ENCODE measurements at regions not wholly inside any gene's neighbourhood (a gene's known extent, or its start where the extent isn't known, plus 50 kb on each side); places are given as distances from the start of the nearest gene placed in this dataset.

- Mint-ChIP-seq H3K36me3 (no peaks in the 10 kb centered on the region), H3K4me3 (no peak overlapping the region), H3K27ac (no peak overlapping the region), H3K27me3 (no peaks in the 10 kb centered on the region), H3K4me1 (no peaks in the 10 kb centered on the region), H3K9me3 (peaks cover 0 to 34% (median 7%) of the 10 kb centered on the region in 9 donors)
- POLR2A ChIA-PET = no interaction called here
- ATAC-seq (no peak), DNase-seq (no peak)
Measured at GRCh38 chr2:187150670-187151069, 297.4 kb downstream of the CALCRL start.

DNA sequence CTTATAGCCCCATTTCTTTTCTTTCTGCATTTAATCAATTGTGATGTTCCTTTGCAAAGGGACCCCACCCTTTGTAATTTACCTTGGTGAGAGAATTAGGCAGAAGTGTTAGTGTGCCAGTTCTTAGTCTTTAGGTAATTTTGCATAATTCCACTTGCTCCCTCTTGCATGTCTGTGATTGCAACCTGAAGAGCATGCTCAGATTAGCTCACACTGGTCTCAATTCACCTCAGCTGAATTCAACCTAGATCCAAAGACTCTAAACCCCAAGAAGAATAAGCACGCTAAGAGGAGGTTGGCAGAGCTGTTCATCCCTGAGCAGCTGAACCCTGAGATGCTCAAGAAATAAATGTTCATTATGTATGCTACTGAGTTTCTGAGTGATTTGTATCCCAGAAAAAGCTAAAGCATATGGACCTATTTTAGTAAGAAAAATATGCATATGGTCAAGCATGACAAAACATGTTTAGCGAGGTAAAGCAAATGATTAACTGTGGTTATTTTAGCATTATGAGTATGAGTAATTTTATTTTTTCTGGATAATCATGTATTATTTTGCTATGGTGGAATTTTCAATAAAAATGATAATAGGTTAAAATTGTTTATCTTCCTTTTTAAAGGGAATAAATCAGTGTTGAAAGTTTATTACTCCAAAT lies 299.2 kb upstream of the ZSWIM2 start:
- DNase-seq = no peak
- POLR2A ChIA-PET = no interaction called here
- H3K4me1 Mint-ChIP-seq = no peaks in the 10 kb centered on the region
- no peaks in the 10 kb centered on the region for H3K36me3 Mint-ChIP-seq
- H3K9me3 Mint-ChIP-seq = peaks cover 0 to 26% (median 4%) of the 10 kb centered on the region in 9 donors
- H3K4me3 Mint-ChIP-seq = no peak overlapping the region
- no peak overlapping the region for H3K27ac Mint-ChIP-seq
- H3K27me3 Mint-ChIP-seq = no peaks in the 10 kb centered on the region
- ATAC-seq = no peak

GRCh38 chr2:187143537-187143936 lies 294.6 kb upstream of the ZSWIM2 start:
- POLR2A ChIA-PET = no interaction called here
- DNase-seq (no peak), ATAC-seq (no peak)
- Mint-ChIP-seq H3K4me3 (no peak overlapping the region), H3K4me1 (no peaks in the 10 kb centered on the region), H3K9me3 (peaks cover 0 to 26% (median 4%) of the 10 kb centered on the region in 9 donors), H3K36me3 (no peaks in the 10 kb centered on the region), H3K27me3 (no peaks in the 10 kb centered on the region), H3K27ac (no peak overlapping the region)

- peaks cover 0 to 9% (median 2%) of the 10 kb centered on the region in 9 donors for H3K9me3 Mint-ChIP-seq
- no peak overlapping the region for H3K27ac Mint-ChIP-seq
- no peak for ATAC-seq
- H3K36me3 Mint-ChIP-seq = no peaks in the 10 kb centered on the region
- H3K4me3 Mint-ChIP-seq = no peak overlapping the region
- no peaks in the 10 kb centered on the region for H3K4me1 Mint-ChIP-seq
- POLR2A ChIA-PET = no interaction called here
- no peak for DNase-seq
- H3K27me3 Mint-ChIP-seq = no peaks in the 10 kb centered on the region
Measured at GRCh38 chr2:187139469-187139868, 290.5 kb upstream of the ZSWIM2 start.

DNA sequence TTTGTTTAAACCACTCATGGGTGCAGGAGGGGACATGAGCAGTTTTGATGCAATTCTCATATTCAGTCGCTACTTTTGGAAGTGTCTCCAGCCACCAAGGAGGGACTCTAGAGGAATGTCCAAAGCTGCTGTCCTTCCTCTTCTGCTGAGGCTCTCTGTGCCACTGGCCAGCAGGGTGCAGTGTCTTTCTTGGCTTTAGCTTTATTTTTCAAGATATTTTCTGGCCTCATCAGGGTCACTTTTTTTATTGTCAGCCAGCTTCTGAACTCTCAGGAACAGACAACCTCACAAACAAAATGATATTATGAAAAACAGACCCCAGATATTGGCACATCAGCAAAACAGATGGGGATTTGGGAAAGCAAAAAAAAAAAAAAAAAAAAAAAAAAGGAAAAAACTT lies 289.3 kb upstream of the ZSWIM2 start:
- H3K36me3 Mint-ChIP-seq = no peaks in the 10 kb centered on the region
- H3K27ac Mint-ChIP-seq = no peak overlapping the region
- ATAC-seq (no peak), DNase-seq (no peak)
- POLR2A ChIA-PET = no interaction called here
- H3K4me1 Mint-ChIP-seq = no peaks in the 10 kb centered on the region
- peaks cover 0 to 9% (median 0%) of the 10 kb centered on the region in 9 donors for H3K9me3 Mint-ChIP-seq
- H3K27me3 Mint-ChIP-seq = no peaks in the 10 kb centered on the region
- no peak overlapping the region for H3K4me3 Mint-ChIP-seq

GRCh38 chr2:187136646-187137045 lies 287.7 kb upstream of the ZSWIM2 start:
- no peak overlapping the region for H3K4me3 Mint-ChIP-seq
- H3K4me1 Mint-ChIP-seq = no peaks in the 10 kb centered on the region
- peaks cover 0 to 9% (median 0%) of the 10 kb centered on the region in 9 donors for H3K9me3 Mint-ChIP-seq
- DNase-seq = no peak
- ATAC-seq = no peak
- no peaks in the 10 kb centered on the region for H3K27me3 Mint-ChIP-seq
- H3K27ac Mint-ChIP-seq = no peak overlapping the region
- POLR2A ChIA-PET = no interaction called here
- H3K36me3 Mint-ChIP-seq = no peaks in the 10 kb centered on the region

DNA sequence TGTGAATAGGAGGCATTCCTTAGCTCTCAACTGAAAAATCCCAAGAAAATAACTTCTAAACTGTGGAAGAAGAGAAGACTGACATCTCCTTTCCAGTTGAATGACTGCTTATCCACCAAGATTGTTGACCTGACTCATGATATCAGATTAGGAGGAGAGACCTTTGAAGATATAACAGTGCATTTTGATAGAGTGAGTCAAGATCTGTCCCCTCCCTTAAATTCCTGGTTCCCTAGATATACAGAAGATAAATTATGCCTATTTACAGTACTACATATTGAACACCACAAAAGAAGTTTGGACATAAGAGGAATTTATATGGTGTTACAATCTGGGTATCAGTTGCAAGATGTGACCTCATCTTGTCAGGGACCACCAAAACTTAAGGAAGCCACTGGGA lies 285.3 kb upstream of the ZSWIM2 start:
- Mint-ChIP-seq H3K4me1 (no peaks in the 10 kb centered on the region), H3K27me3 (peaks cover 0 to 2% (median 0%) of the 10 kb centered on the region in 5 donors), H3K9me3 (peaks cover 0 to 9% (median 3%) of the 10 kb centered on the region in 9 donors), H3K36me3 (no peaks in the 10 kb centered on the region), H3K4me3 (no peak overlapping the region), H3K27ac (no peak overlapping the region)
- no peak for DNase-seq
- POLR2A ChIA-PET = no interaction called here
- ATAC-seq = no peak

- H3K4me1 Mint-ChIP-seq = no peaks in the 10 kb centered on the region
- H3K27ac Mint-ChIP-seq = no peak overlapping the region
- ATAC-seq (no peak), DNase-seq (no peak)
- peaks cover 0 to 10% (median 3%) of the 10 kb centered on the region in 9 donors for H3K9me3 Mint-ChIP-seq
- H3K4me3 Mint-ChIP-seq = no peak overlapping the region
- no peaks in the 10 kb centered on the region for H3K36me3 Mint-ChIP-seq
- POLR2A ChIA-PET = no interaction called here
- peaks cover 0 to 2% (median 0%) of the 10 kb centered on the region in 5 donors for H3K27me3 Mint-ChIP-seq
Measured at GRCh38 chr2:187129868-187130267, 280.9 kb upstream of the ZSWIM2 start.

DNA sequence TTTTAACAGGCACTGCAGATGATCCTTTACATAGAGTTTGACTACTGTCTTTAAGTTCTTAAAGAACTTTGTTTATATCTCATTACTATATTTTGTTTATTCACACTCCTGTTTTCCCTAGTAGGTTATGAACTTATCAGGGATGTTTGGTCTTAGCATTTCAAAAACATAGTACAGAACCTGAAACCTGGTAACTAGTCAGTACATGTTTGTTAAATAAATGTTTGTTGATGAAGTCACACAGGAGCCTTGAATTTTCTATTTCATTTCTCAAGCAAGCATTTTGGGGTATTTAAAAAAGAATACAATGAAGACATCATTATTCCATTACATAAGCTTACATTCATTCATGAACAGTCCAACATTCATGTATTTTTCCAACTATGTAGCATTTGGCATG lies 280.3 kb upstream of the ZSWIM2 start:
- no peaks in the 10 kb centered on the region for H3K4me1 Mint-ChIP-seq
- POLR2A ChIA-PET = no interaction called here
- peaks cover 0 to 10% (median 3%) of the 10 kb centered on the region in 9 donors for H3K9me3 Mint-ChIP-seq
- no peak for ATAC-seq
- peaks cover 0 to 2% (median 0%) of the 10 kb centered on the region in 5 donors for H3K27me3 Mint-ChIP-seq
- H3K4me3 Mint-ChIP-seq = no peak overlapping the region
- no peak for DNase-seq
- H3K36me3 Mint-ChIP-seq = no peaks in the 10 kb centered on the region
- no peak overlapping the region for H3K27ac Mint-ChIP-seq

DNA sequence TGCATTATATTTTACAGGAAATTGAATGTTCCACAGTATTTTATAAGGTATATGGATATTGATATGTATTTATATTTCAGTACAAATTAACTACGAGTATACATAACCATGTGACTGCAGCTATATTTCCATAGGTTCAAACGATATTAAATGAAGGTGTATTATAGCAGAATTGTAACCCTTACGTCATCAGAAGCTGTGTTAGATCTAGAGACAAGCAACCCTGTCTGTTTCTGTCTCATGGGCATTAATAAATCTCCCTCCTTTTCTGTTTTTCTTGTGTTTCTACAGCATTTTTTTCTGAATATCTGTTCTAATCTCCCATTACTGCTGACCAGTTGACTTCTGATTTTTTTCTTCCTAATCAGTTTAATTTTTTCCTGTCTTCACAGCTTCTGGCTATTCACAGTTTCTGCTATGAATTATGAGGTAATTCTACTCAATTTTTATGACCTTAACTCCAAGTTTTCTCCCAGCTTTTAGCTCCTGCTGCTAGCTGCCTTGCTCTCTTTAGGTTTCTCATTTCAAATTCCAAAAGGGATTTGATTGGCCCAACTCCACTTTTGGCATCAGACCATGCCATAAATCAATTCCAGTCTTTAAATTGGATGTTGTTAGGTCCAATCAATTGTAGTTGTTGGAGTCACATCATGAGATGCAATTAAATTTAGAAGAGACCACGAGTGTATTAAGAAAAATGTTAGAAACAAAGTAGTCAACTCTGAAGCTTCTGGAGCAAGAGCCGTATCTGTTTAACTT lies 277.5 kb upstream of the ZSWIM2 start:
- no peak overlapping the region for H3K4me3 Mint-ChIP-seq
- POLR2A ChIA-PET = no interaction called here
- DNase-seq (no peak), ATAC-seq (no peak)
- no peaks in the 10 kb centered on the region for H3K4me1 Mint-ChIP-seq
- H3K27ac Mint-ChIP-seq = no peak overlapping the region
- no peaks in the 10 kb centered on the region for H3K36me3 Mint-ChIP-seq
- H3K9me3 Mint-ChIP-seq = peaks cover 0 to 10% (median under 1%) of the 10 kb centered on the region in 9 donors
- peaks cover 0 to 2% (median 0%) of the 10 kb centered on the region in 5 donors for H3K27me3 Mint-ChIP-seq

DNA sequence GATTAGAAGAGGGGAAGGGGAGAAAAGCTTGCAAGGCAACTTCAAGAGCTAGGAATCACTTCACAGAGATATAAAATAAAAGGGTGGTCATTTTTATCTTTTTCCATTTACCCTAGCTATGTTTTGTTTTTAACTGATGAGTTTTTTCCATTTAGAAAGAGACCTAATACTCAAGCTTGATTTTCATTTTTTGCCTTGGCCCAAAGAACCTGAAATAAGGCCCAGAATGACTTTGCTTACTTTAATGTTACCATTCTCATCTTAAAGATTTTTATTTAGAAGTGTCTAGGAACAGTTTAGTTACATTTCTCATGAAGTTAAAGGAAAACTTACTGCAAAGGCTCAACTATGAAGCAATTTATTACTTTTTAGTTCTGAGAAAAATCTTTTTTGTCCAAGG lies 276.3 kb upstream of the ZSWIM2 start:
- Mint-ChIP-seq H3K27ac (no peak overlapping the region), H3K4me3 (no peak overlapping the region), H3K4me1 (no peaks in the 10 kb centered on the region), H3K9me3 (peaks cover 0 to 10% (median 1%) of the 10 kb centered on the region in 9 donors), H3K27me3 (no peaks in the 10 kb centered on the region), H3K36me3 (no peaks in the 10 kb centered on the region)
- ATAC-seq = no peak
- no peak for DNase-seq
- POLR2A ChIA-PET = no interaction called here

DNA sequence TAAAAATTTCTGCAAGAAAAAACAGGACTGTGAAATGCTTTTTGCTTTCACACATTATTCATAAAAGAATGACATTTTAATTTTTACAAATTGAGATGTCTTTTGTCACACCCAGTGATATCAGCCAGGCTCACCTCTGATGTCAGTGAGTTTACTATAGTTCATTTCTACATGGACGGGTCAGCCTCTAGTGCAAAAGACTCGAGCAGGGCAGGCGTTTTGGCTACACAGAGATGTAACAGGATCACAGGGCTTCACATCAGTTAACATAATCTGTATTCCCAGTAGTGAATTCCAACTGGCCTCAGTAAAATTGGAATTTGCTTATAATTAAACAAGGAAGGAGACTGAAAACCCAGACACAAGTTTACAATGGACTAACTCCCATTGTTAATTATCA lies 275.6 kb upstream of the ZSWIM2 start:
- H3K27ac Mint-ChIP-seq = no peak overlapping the region
- DNase-seq = no peak
- H3K4me1 Mint-ChIP-seq = no peaks in the 10 kb centered on the region

DNA sequence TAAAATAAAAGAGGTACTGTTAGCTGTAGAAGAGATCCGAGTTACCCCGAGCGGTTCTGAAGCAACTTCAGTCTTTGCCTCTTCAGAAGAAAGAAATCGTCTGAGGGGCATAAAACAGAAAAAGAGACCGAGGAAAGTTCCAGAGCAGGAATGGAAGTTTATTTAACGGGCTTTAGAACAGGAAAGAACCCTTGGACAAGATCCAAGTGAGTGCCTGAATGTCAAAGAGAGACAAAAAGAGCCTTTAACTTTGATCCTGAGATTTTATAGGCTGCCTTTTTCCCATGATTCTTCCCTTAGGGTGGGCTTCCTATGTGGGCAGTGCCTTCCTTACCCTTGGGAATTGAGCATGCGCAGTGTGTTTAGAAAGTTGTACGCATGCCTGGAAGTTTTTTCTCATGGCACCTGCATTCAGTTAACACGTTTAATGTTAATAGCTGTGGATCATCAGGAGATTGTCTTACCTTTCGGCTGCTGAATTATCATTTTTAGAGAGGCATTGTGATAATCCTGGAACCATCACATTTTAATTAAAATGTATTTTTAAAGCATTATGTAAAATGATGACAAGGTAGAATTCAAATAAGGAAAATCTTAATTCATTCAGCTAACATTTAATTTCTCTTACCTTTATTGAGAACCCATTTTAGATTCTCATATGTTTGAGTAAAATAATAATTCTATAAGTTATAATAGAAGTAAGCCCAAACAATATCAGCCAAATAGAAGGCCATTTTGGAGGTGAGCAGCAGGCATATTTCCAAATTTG lies 269.5 kb upstream of the ZSWIM2 start:
- no peak overlapping the region for H3K27ac Mint-ChIP-seq
- ATAC-seq (no peak), DNase-seq (no peak)
- POLR2A ChIA-PET = no interaction called here
- H3K36me3 Mint-ChIP-seq = no peaks in the 10 kb centered on the region
- H3K27me3 Mint-ChIP-seq = peaks cover 0 to 5% (median 0%) of the 10 kb centered on the region in 5 donors
- H3K4me3 Mint-ChIP-seq = no peak overlapping the region
- H3K9me3 Mint-ChIP-seq = peaks cover 0 to 13% (median 2%) of the 10 kb centered on the region in 9 donors
- H3K4me1 Mint-ChIP-seq = no peaks in the 10 kb centered on the region

More for the DNA sequence above, 275.6 kb upstream of the ZSWIM2 start:
- peaks cover 0 to 4% (median 0%) of the 10 kb centered on the region in 5 donors for H3K27me3 Mint-ChIP-seq
- no peak for ATAC-seq
- POLR2A ChIA-PET = no interaction called here
- no peak overlapping the region for H3K4me3 Mint-ChIP-seq
- H3K36me3 Mint-ChIP-seq = no peaks in the 10 kb centered on the region
- peaks cover 0 to 12% (median 2%) of the 10 kb centered on the region in 9 donors for H3K9me3 Mint-ChIP-seq

Measured in naive thymus-derived CD8-positive, alpha-beta T cell (primary cell).